Kidney glomerular epithelial cell (primary cell): ENCODE measurements at regions not wholly inside any gene's neighbourhood (a gene's known extent, or its start where the extent isn't known, plus 50 kb on each side); places are given as distances from the start of the nearest gene placed in this dataset.
A peak's percentile ranks its signal among the peaks of the same experiment; 100 is the strongest.

ENCODE experiments used
- DNase-seq: peaks from one replicate; lab custom pipeline; 2025; lab: John Stamatoyannopoulos, UW

GRCh38 chr1:68331117-68331865 lies 99.0 kb upstream of the WLS start:
- DNase-seq = peak; percentile 84

GRCh38 chr1:68330391-68330790 lies 98.1 kb upstream of the WLS start:
- no peak for DNase-seq

- no peak for DNase-seq
These were observed 96.9 kb upstream of the WLS start for GRCh38 chr1:68329096-68329835.

GRCh38 chr1:68328490-68328889 lies 96.2 kb upstream of the WLS start:
- no peak for DNase-seq

- no peak for DNase-seq
These were observed 95.1 kb upstream of the WLS start for GRCh38 chr1:68327414-68327813.

GRCh38 chr1:68326481-68326880 lies 94.2 kb upstream of the WLS start:
- DNase-seq = no peak

- no peak for DNase-seq
These were observed 92.0 kb upstream of the WLS start for GRCh38 chr1:68324316-68324715.

GRCh38 chr1:68322837-68323687 lies 90.7 kb upstream of the WLS start:
- DNase-seq = no peak

GRCh38 chr1:68322096-68322495 lies 89.8 kb upstream of the WLS start:
- no peak for DNase-seq

- DNase-seq = peak; percentile 58
These were observed 88.9 kb upstream of the WLS start for GRCh38 chr1:68321084-68321685.

GRCh38 chr1:68320349-68320748 lies 88.0 kb upstream of the WLS start:
- no peak for DNase-seq

- no peak for DNase-seq
These were observed 87.6 kb upstream of the WLS start for GRCh38 chr1:68319907-68320306.

- no peak for DNase-seq
These were observed 85.2 kb upstream of the WLS start for GRCh38 chr1:68317543-68317942.

GRCh38 chr1:68314151-68314780 lies 81.9 kb upstream of the WLS start:
- no peak for DNase-seq

GRCh38 chr1:68313735-68314134 lies 81.4 kb upstream of the WLS start:
- no peak for DNase-seq

- no peak for DNase-seq
These were observed 75.7 kb upstream of the WLS start for GRCh38 chr1:68308034-68308433.

GRCh38 chr1:68307378-68307787 lies 75.1 kb upstream of the WLS start:
- DNase-seq = no peak

GRCh38 chr1:68301471-68302001 lies 69.2 kb upstream of the WLS start:
- no peak for DNase-seq

GRCh38 chr1:68294367-68295066 lies 62.2 kb upstream of the WLS start:
- DNase-seq = no peak

- DNase-seq = no peak
These were observed 61.5 kb upstream of the WLS start for GRCh38 chr1:68293609-68294366.
